ENCODE measurements at regions not wholly inside any gene's neighbourhood (a gene's known extent, or its start where the extent isn't known, plus 50 kb on each side); places are given as distances from the start of the nearest gene placed in this dataset.

GRCh38 chr3:72378287-72378686 is 470.0 kb downstream of the SHQ1 start:
- Histone ChIP-seq H4K8ac (ENCODE audit: low read depth in 2 of 2, low read length in 2 of 2) (no peak overlapping the region), H4K5ac (ENCODE audit: low read depth, low read length) (no peak overlapping the region), H2AK5ac (ENCODE audit: low read depth, low read length) (no peak overlapping the region), H3K36me3 (ENCODE audit: control insufficient read depth, insufficient read depth, low read length) (peaks cover 10% of the 10 kb centered on the region), H3K56ac (ENCODE audit: extremely low read depth, insufficient read depth, low read length) (no peak overlapping the region), H4K20me1 (ENCODE audit: insufficient read depth, low read length) (peaks cover 48% of the 10 kb centered on the region), H3K27me3 (ENCODE audit: control insufficient read depth, insufficient read depth, low read length) (no peaks in the 10 kb centered on the region), H3K9ac (ENCODE audit: low read depth, low read length) (no peak overlapping the region), H2BK5ac (ENCODE audit: low read depth, low read length, poor library complexity, severe bottlenecking) (no peak overlapping the region), H3K9me3 (ENCODE audit: control insufficient read depth, insufficient read depth, low read length) (no peaks in the 10 kb centered on the region), H2AK9ac (replicated peaks; ENCODE audit: low read depth, low read length, poor library complexity) (no peak overlapping the region), H3K14ac (replicated peaks; ENCODE audit: low read depth, low read length) (no peak overlapping the region), H2BK15ac (ENCODE audit: low read depth, low read length) (no peak overlapping the region), H3K23ac (ENCODE audit: low read depth, low read length) (no peak overlapping the region), H2AFZ (replicated peaks; ENCODE audit: low read length, poor library complexity) (no peak overlapping the region), H4K91ac (ENCODE audit: insufficient read depth, low read depth, low read length) (no peak overlapping the region), H2BK20ac (ENCODE audit: low read depth, low read length) (no peak overlapping the region), H2BK120ac (ENCODE audit: low read depth, low read length) (no peak overlapping the region), H3K4ac (ENCODE audit: low read depth, low read length) (no peak overlapping the region), H3K27ac (ENCODE audit: insufficient read depth, low read length) (no peak overlapping the region), H3K4me2 (ENCODE audit: low read depth, low read length) (no peak overlapping the region), H3K9me1 (ENCODE audit: insufficient read depth, low read length) (peaks cover 12% of the 10 kb centered on the region), H3K79me1 (ENCODE audit: low read depth in 1 of 2, low read length in 2 of 2) (peaks cover 37 to 57% of the 10 kb centered on the region in 2 experiments), H3K4me3 (ENCODE audit: insufficient read depth, low read depth, low read length) (no peak overlapping the region), H3K4me1 (ENCODE audit: control insufficient read depth, insufficient read depth, low read length) (peaks cover 5% of the 10 kb centered on the region), H3K18ac (ENCODE audit: low read depth, low read length) (no peak overlapping the region)
- TF ChIP-seq ELK1 (IDR thresholded peaks at IDR 0.05; ENCODE audit: borderline replicate concordance, low read depth, low read length) (no peak), RCOR1 (IDR thresholded peaks at IDR 0.05; ENCODE audit: insufficient replicate concordance, low read length) (no peak), MAZ (IDR thresholded peaks at IDR 0.05; ENCODE audit: borderline replicate concordance, low read depth, low read length) (no peak), POLR2A (IDR thresholded peaks at IDR 0.05; ENCODE audit: low read depth, low read length) (no peak), FOS (IDR thresholded peaks at IDR 0.05; ENCODE audit: low read depth, low read length) (no peak), MXI1 (IDR thresholded peaks at IDR 0.05; ENCODE audit: borderline replicate concordance, low read depth, low read length) (no peak), BHLHE40 (IDR thresholded peaks at IDR 0.05; ENCODE audit: low read depth, low read length) (no peak), RFX5 (IDR thresholded peaks at IDR 0.05; ENCODE audit: low read depth, low read length) (no peak), CTCF (conservative IDR thresholded peaks at IDR 0.05; ENCODE audit: low read depth, low read length) (no peak), RAD21 (IDR thresholded peaks at IDR 0.05; ENCODE audit: low read length) (no peak), CHD1 (IDR thresholded peaks at IDR 0.05; ENCODE audit: low read depth, low read length) (no peak), CEBPB (IDR thresholded peaks at IDR 0.05; ENCODE audit: low read depth, low read length) (no peak), MAFK (IDR thresholded peaks at IDR 0.05; ENCODE audit: low read depth, low read length) (no peak), SMC3 (IDR thresholded peaks at IDR 0.05; ENCODE audit: low read depth, low read length) (no peak), NFE2L2 (IDR thresholded peaks at IDR 0.05; ENCODE audit: low read depth, low read length) (no peak)
- BruUV-seq (replicated peaks): no TSS peak
- ChIA-PET POLR2A (ENCODE audit: unreplicated experiment) (no interaction called here), CTCF (no interaction called here)
- WGBS, 2 experiments (ENCODE audit: extremely low coverage in 2 of 2, insufficient read length in 1 of 2): 72% methylated on average over 3 of the region's 10 CpGs; no CpG with 5 or more reads in 1 of the 2 experiments
- dilution Hi-C loops (cut with HindIII; ENCODE audit: low sequenced_read_pairs, unreplicated experiment) (no loop called here), in situ Hi-C loops (cut with MboI; ENCODE audit: low sequenced_read_pairs) (no loop called here), intact Hi-C loops (cut with micrococcal nuclease) (no loop called here)
- ATAC-seq (ENCODE audit: low read depth) (no peak), DNase-seq (no peak)

All from IMR-90 (cell line).